Keratinocyte (primary cell): ENCODE measurements at regions not wholly inside any gene's neighbourhood (a gene's known extent, or its start where the extent isn't known, plus 50 kb on each side); places are given as distances from the start of the nearest gene placed in this dataset.

Experiments
- EZH2 ChIP-seq: IDR thresholded peaks from one replicate; pipeline ENCODE4 v1.6.1; 2012; ENCODE audit warnings: inconsistent platforms, mild to moderate bottlenecking, low read length, moderate library complexity
- TF ChIP-seq, protein P1 (sequence below), 3 experiments: IDR thresholded peaks in 1 of 3; conservative IDR thresholded peaks in 1 of 3; optimal IDR thresholded peaks in 1 of 3; 2 replicates in 2 of 3; 3 replicates in 1 of 3; pipeline versions ENCODE3 to v1.5.1; 2011; ENCODE audit warnings: low read length in 3 of 3, mild to moderate bottlenecking in 3 of 3, moderate library complexity in 2 of 3, control low read depth in 1 of 3, inconsistent platforms in 1 of 3; ENCODE audit not compliant: insufficient read depth in 2 of 3; ENCODE audit errors: extremely low read depth in 1 of 3

DNA sequence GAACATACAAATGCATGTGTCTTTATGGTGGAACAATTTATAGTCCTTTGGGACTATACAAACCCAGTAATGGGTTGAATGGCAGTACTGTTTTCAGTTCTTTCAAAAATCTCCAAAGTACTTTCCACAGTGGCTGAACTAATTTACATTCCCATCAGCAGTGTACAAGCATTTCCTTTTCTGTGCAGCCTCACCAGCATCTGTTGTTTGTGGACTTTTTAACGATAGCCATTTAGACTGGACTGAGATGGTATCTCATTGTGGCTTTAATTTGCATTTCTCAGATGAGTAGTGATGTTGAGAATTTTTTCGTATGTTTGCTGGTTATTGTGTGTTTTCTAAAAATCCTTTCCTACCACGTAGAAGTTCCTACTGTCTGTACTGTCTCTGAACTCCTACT is 327.2 kb upstream of the ZFP64 start:
- TF ChIP-seq, protein P1, sequence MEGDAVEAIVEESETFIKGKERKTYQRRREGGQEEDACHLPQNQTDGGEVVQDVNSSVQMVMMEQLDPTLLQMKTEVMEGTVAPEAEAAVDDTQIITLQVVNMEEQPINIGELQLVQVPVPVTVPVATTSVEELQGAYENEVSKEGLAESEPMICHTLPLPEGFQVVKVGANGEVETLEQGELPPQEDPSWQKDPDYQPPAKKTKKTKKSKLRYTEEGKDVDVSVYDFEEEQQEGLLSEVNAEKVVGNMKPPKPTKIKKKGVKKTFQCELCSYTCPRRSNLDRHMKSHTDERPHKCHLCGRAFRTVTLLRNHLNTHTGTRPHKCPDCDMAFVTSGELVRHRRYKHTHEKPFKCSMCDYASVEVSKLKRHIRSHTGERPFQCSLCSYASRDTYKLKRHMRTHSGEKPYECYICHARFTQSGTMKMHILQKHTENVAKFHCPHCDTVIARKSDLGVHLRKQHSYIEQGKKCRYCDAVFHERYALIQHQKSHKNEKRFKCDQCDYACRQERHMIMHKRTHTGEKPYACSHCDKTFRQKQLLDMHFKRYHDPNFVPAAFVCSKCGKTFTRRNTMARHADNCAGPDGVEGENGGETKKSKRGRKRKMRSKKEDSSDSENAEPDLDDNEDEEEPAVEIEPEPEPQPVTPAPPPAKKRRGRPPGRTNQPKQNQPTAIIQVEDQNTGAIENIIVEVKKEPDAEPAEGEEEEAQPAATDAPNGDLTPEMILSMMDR (optimal IDR thresholded peaks at IDR 0.05 in 1 of 3, IDR thresholded peaks at IDR 0.05 in 1 of 3, conservative IDR thresholded peaks at IDR 0.05 in 1 of 3; ENCODE audit: extremely low read depth in 1 of 3, insufficient read depth in 2 of 3, low read length in 3 of 3), result no peak
- no peak for TF ChIP-seq EZH2
